ENCODE measurements at regions not wholly inside any gene's neighbourhood (a gene's known extent, or its start where the extent isn't known, plus 50 kb on each side); places are given as distances from the start of the nearest gene placed in this dataset.

DNA sequence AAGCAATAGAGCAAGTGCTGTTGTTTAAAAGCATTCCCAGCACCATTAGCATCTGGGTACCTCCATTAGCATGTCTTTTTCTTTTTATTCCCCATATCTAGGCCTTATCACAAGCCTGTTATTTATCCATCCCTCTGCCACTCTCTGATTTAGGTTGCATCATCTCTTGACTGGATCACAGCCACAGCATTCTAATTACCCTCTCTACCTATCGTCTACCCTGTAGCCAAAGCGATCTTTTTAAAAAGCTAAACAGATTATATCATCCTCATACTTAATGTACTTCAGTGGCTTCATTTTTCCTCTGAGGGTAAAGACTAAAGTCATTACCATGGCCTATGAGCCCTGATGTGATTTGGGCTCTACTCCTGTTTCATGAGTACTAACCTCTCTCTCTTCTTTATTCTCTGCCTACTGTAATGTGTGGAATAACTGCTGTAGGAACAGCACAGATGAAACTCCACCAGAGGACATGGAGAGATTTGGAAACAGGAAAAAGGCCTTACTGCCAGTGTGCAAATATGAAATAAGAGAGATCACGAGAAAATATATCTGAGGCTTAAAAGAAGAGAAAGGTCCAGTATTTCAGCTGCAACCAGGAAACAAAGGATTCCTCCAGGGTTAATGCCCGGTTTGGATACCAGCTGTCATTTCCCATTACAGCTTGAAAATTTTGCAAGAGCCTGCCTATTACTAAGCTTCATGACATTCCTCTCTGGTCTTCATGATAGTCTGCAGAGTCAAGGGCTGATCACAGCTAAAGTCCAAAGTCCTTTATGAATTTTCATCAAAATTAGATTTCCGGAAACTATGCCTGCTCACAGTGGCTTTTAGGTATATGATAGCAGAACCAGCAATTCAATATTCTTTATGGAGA lies 422.5 kb upstream of the PDE3A start:
- ChIA-PET POLR2A (no interaction called here), CTCF (ENCODE audit: low intra/inter-chr PET ratio) (no interaction called here)
- H3K4me2 ChIP-seq (ENCODE audit: insufficient read depth, low read length): no peak overlapping the region
- no peaks in the 10 kb centered on the region for H3K4me1 ChIP-seq (replicated peaks in 1 of 2; ENCODE audit: control insufficient read depth in 2 of 2, insufficient read depth in 2 of 2, low read length in 2 of 2)
- in situ Hi-C loops (cut with MboI): no loop called here
- H3K9ac ChIP-seq (ENCODE audit: insufficient read depth in 1 of 2, low read depth in 2 of 2, low read length in 2 of 2): no peak overlapping the region
- intact Hi-C loops (cut with micrococcal nuclease): no loop called here
- no peak overlapping the region for H3K4me3 ChIP-seq
- H3K27me3 ChIP-seq (ENCODE audit: control insufficient read depth in 2 of 2, insufficient read depth in 2 of 2, low read length in 2 of 2): no peaks in the 10 kb centered on the region
- H2AFZ ChIP-seq (ENCODE audit: low read depth, low read length): no peak overlapping the region
- no TSS peak for BruUV-seq (replicated peaks)
- H3K9me1 ChIP-seq (ENCODE audit: control insufficient read depth, insufficient read depth, low read length): no peaks in the 10 kb centered on the region
- no peak for ATAC-seq
- TF ChIP-seq RAD51 (IDR thresholded peaks at IDR 0.05; ENCODE audit: borderline replicate concordance, low read depth): no peak
- no peak for TF ChIP-seq FOSL1 (tag; conservative IDR thresholded peaks at IDR 0.05)
- TF ChIP-seq ZNF354B (CRISPR knock-in tag; IDR thresholded peaks at IDR 0.05): no peak
- TF ChIP-seq PTTG1 (tag; IDR thresholded peaks at IDR 0.05; ENCODE audit: low read depth): no peak
- TF ChIP-seq, protein P1, sequence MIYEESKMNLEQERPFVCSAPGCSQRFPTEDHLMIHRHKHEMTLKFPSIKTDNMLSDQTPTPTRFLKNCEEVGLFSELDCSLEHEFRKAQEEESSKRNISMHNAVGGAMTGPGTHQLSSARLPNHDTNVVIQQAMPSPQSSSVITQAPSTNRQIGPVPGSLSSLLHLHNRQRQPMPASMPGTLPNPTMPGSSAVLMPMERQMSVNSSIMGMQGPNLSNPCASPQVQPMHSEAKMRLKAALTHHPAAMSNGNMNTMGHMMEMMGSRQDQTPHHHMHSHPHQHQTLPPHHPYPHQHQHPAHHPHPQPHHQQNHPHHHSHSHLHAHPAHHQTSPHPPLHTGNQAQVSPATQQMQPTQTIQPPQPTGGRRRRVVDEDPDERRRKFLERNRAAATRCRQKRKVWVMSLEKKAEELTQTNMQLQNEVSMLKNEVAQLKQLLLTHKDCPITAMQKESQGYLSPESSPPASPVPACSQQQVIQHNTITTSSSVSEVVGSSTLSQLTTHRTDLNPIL (CRISPR knock-in tag; IDR thresholded peaks at IDR 0.05): no peak
- whole genome bisulfite sequencing (ENCODE audit: insufficient coverage, low coverage, missing lambda C conversion rate): 4% methylated on average over 5 of the region's 5 CpGs
- H3K79me2 ChIP-seq (ENCODE audit: control insufficient read depth, insufficient read depth, low read length): no peaks in the 10 kb centered on the region
- no peak for DNase-seq (ENCODE audit: extremely low read depth in 1 of 4, low spot score in 3 of 4)
- H3K36me3 ChIP-seq (ENCODE audit: control insufficient read depth, insufficient read depth, low read length): no peaks in the 10 kb centered on the region
- no peak for FAIRE-seq
- H3K9me3 ChIP-seq (replicated peaks; ENCODE audit: control insufficient read depth, insufficient read depth, low read depth, low read length): no peaks in the 10 kb centered on the region
- H4K20me1 ChIP-seq (replicated peaks; ENCODE audit: control insufficient read depth, insufficient read depth, low read length): no peaks in the 10 kb centered on the region
- H3K27ac ChIP-seq (ENCODE audit: extremely low read depth, low read depth, low read length): no peak overlapping the region

Data from K562 (cell line).